Right lobe of liver (tissue), 4 donors: ENCODE measurements at regions not wholly inside any gene's neighbourhood (a gene's known extent, or its start where the extent isn't known, plus 50 kb on each side); places are given as distances from the start of the nearest gene placed in this dataset.

Source experiments
- POLR2A ChIP-seq: fragments of 450-650 bp; IDR thresholded peaks from one replicate; pipeline ENCODE4 v1.6.1; 2017; ENCODE audit warnings: antibody characterized with exemption, mild to moderate bottlenecking
- TF ChIP-seq, protein P1 (sequence below), 4 donors: fragments of 200-600 bp in 3 of 4; fragments of 450-650 bp in 1 of 4; IDR thresholded peaks; one replicate each; pipeline versions ENCODE4 v1.5.1 to v1.8.0; 2016 to 2022; ENCODE audit warnings: antibody characterized with exemption in 4 of 4, mild to moderate bottlenecking in 2 of 4
- donor health status: DM: no; HTN: no; CAD: no.
- donor health status: DM: no; HTN: no; CAD: no.
- donor health status: DM: no; HTN: yes; CAD: no.

DNA sequence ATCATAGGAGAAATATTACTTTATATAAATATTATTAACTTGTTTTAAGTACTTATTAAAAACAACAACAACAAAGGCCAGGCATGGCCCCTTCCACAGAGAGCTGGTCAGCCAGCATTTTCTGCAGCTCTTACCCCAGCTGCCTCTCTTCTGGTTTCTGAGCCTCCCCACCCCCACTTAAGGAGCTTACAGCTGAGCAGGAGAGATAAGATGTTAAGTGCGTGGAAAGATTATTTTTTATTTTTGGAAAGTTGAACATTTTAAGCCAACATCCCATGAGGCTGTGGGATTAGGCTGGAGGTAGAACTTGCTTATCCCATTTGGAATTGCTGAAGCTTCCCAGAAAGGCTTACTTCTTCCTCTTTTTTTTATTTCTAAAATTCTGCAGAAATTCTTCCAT, 401.2 kb downstream of the SEC14L1 start:
- TF ChIP-seq, protein P1, sequence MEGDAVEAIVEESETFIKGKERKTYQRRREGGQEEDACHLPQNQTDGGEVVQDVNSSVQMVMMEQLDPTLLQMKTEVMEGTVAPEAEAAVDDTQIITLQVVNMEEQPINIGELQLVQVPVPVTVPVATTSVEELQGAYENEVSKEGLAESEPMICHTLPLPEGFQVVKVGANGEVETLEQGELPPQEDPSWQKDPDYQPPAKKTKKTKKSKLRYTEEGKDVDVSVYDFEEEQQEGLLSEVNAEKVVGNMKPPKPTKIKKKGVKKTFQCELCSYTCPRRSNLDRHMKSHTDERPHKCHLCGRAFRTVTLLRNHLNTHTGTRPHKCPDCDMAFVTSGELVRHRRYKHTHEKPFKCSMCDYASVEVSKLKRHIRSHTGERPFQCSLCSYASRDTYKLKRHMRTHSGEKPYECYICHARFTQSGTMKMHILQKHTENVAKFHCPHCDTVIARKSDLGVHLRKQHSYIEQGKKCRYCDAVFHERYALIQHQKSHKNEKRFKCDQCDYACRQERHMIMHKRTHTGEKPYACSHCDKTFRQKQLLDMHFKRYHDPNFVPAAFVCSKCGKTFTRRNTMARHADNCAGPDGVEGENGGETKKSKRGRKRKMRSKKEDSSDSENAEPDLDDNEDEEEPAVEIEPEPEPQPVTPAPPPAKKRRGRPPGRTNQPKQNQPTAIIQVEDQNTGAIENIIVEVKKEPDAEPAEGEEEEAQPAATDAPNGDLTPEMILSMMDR (IDR thresholded peaks at IDR 0.05) = no peak
- no peak for TF ChIP-seq POLR2A
